Retina (tissue), 1 donor: ENCODE measurements at regions not wholly inside any gene's neighbourhood (a gene's known extent, or its start where the extent isn't known, plus 50 kb on each side); places are given as distances from the start of the nearest gene placed in this dataset.

Experiments
- DNase-seq: peaks from one replicate; pipeline ENCODE4 v3.0.0-alpha.2; 2016

- DNase-seq, result no peak
Observed at GRCh38 chr4:22217480-22217879, 268.9 kb upstream of the KCNIP4 start.

DNA sequence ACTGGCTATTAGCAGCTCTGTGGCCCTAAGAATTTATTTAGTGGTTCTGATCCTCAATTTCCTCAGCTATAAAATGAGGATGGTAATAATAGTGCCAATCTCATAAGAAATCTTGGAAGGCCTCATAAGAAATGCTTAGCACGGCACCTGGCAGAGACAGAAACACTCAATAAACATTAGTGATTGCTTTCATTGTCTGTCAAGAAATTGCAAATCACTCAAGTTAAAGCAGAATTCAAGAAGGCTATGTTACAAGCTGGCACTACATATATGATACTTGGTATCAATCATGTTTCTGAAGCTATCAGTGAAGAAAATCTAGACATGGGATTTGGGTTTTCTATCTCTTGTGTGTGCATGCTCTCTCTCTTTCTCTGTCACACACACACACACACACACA lies 267.7 kb upstream of the KCNIP4 start:
- DNase-seq, result no peak

GRCh38 chr4:22215084-22215483 lies 266.5 kb upstream of the KCNIP4 start:
- DNase-seq, result no peak

GRCh38 chr4:22203711-22204011 lies 255.1 kb upstream of the KCNIP4 start:
- no peak for DNase-seq

DNA sequence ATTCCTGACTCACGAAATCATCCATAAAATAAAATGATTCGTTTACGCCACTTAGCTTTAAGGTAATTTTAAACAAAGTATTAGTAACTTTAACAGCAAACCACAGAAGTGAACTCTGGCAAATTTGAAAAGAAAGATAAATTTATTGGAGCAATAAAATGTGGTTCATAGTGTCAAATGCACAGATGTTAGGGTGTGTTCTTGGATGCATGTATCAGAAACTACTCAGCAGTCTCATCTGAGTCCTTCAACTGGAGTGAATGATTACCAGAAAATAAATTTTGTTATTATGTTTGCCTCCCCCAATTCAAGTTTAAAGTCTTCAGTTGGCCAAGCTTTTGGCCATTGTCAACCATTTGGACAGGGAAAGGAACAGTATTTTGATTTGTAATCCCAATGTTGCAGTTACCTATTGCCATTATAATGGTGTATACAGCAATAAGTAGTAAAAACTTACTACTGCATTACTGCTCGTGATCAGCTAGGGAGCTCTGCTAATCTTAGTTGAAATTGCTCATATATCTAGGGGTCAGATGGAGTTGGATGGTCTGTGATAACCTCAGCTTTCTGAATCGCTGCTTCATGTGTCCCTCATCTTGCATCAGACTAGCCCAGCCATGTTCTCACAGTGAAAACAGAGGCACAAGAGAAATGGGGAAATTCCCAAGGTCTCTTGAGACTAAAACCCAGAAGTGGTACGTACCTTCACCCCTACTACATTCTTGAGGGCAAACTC lies 254.6 kb upstream of the KCNIP4 start:
- DNase-seq, result no peak

GRCh38 chr4:22202246-22202974 lies 253.8 kb upstream of the KCNIP4 start:
- DNase-seq, result no peak

- DNase-seq, result no peak
Observed at GRCh38 chr4:22201256-22201655, 252.7 kb upstream of the KCNIP4 start.

GRCh38 chr4:22196551-22196950 lies 248.0 kb upstream of the KCNIP4 start:
- no peak for DNase-seq

DNA sequence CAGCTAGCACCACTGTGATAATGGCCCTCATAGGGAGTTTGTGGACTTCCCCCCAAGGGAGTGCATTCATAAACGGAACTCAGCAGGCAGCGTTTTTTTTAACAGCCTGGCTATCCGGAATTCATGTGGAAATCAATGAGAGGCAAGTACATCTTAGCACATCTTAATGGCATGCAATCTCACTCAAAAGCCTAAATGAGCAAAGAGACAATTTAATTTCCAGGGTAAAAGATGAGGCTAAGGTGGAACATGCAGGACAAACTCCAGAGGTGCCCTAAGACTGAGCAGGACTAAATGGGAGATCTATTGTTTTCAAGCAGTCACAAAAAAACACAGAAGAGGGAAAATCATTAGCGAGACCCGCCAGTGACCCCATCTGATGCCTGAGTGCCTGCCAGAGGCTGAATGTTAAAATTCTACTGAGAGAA lies 243.5 kb upstream of the KCNIP4 start:
- peak; percentile 58 for DNase-seq

DNA sequence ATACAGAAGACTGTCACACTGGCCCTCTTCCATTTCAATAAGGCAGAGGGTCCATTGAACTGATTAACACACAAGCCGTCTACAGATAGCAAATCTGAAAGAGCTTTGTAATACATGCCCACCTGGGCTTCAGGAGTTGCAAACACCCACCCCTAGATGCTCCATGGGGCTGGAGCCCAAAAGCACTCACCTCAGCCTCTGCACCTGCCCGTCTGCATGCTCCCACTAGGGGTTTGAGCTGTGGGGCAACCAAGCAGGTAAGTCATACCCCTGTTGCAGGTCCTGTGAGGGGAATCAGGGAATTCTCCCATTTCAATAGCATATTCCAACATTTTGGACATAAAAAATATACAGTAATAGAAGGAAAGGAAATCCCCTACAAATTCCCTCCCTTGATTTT lies 243.0 kb upstream of the KCNIP4 start:
- DNase-seq, result peak; percentile 4

- no peak for DNase-seq
Observed at GRCh38 chr4:22190855-22191254, 242.3 kb upstream of the KCNIP4 start.

- no peak for DNase-seq
Observed at GRCh38 chr4:22187203-22187820, 238.7 kb upstream of the KCNIP4 start.

- DNase-seq, result no peak
Observed at GRCh38 chr4:22181736-22182135, 233.2 kb upstream of the KCNIP4 start.

GRCh38 chr4:22179124-22179874 lies 230.7 kb upstream of the KCNIP4 start:
- no peak for DNase-seq

GRCh38 chr4:22174640-22175039 lies 226.1 kb upstream of the KCNIP4 start:
- no peak for DNase-seq

GRCh38 chr4:22170353-22170752 lies 221.8 kb upstream of the KCNIP4 start:
- no peak for DNase-seq

DNA sequence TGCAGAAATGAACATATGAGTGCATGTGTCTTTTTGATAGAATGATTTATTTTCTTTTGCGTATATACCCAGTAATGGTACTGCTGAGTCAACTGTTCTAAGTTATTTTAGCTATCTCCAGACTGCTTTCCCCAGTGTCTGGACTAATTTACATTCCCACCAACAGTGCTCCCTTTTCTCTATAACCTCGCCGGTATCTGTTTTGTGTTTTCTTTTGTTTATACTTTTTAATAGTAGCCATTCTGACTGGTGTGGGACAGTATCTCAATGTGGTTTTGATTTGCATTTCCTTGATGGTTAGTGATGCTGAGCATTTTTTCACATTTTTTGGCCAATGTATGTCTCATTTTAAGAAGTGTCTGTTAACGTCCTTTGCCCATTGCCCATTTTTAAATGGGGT lies 218.6 kb upstream of the KCNIP4 start:
- DNase-seq, result no peak

DNA sequence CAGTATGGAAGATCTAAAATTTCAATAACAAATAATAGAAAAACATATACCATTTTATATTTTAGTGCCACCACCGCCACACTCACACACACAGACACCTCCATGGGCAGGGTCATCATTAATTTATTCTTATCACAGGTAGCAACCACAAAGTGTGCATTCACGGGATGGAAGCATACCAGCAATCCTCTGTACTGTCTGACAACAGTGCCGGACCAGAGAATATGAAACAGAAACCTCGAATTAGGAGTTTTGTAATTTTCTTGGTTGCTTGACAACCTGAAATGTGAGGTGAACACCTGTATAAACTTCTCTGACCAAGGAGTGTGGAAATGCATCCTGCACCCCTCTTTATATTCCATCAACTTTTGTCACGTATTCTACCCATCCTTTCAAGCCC lies 213.9 kb upstream of the KCNIP4 start:
- DNase-seq, result no peak

- DNase-seq, result no peak
Observed at GRCh38 chr4:22130741-22131140, 182.2 kb upstream of the KCNIP4 start.

- peak; percentile 6 for DNase-seq
Observed at GRCh38 chr4:22129454-22130029, 181.0 kb upstream of the KCNIP4 start.

GRCh38 chr4:22122062-22122461 lies 173.5 kb upstream of the KCNIP4 start:
- no peak for DNase-seq

- DNase-seq, result no peak
Observed at GRCh38 chr4:22115262-22115661, 166.7 kb upstream of the KCNIP4 start.

GRCh38 chr4:22103768-22104167 lies 155.2 kb upstream of the KCNIP4 start:
- peak; percentile 15 for DNase-seq
